Astrocyte (in vitro differentiated cells and primary cell): ENCODE measurements at regions not wholly inside any gene's neighbourhood (a gene's known extent, or its start where the extent isn't known, plus 50 kb on each side); places are given as distances from the start of the nearest gene placed in this dataset.

Experiments
- EZH2 ChIP-seq: IDR thresholded peaks from 2 replicates; pipeline ENCODE4 v1.6.1; 2012; ENCODE audit warnings: mild to moderate bottlenecking, low read length, inconsistent platforms; ENCODE audit not compliant: insufficient read depth
- TF ChIP-seq, protein P1 (sequence below): IDR thresholded peaks from 2 replicates; pipeline ENCODE4 v1.5.1; 2011; ENCODE audit warnings: low read depth, mild to moderate bottlenecking, inconsistent platforms, low read length, moderate library complexity; ENCODE audit not compliant: insufficient read depth

DNA sequence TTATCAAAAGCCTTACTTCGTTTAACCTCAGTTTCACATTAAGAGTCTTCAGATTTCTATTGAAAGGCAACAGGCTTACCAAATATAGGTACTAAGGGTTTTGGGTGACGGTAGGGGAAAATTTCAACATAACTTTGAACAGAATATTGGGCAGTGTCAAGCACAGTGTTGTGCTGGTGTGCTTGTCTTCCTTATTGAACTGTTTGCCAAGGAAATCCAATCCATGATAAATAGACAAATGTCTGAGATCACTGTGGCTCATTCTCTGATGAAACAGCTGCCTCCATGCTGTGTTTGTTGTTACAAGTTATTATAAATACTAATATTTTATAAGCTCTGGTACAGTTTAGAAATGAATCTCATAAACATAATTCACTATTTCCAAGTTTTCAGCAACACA, 730.1 kb downstream of the NR2F1-AS1 start:
- TF ChIP-seq, protein P1, sequence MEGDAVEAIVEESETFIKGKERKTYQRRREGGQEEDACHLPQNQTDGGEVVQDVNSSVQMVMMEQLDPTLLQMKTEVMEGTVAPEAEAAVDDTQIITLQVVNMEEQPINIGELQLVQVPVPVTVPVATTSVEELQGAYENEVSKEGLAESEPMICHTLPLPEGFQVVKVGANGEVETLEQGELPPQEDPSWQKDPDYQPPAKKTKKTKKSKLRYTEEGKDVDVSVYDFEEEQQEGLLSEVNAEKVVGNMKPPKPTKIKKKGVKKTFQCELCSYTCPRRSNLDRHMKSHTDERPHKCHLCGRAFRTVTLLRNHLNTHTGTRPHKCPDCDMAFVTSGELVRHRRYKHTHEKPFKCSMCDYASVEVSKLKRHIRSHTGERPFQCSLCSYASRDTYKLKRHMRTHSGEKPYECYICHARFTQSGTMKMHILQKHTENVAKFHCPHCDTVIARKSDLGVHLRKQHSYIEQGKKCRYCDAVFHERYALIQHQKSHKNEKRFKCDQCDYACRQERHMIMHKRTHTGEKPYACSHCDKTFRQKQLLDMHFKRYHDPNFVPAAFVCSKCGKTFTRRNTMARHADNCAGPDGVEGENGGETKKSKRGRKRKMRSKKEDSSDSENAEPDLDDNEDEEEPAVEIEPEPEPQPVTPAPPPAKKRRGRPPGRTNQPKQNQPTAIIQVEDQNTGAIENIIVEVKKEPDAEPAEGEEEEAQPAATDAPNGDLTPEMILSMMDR: no peak
- TF ChIP-seq EZH2: no peak
